RPMI8226 (cell line): ENCODE measurements at regions not wholly inside any gene's neighbourhood (a gene's known extent, or its start where the extent isn't known, plus 50 kb on each side); places are given as distances from the start of the nearest gene placed in this dataset.
A peak's percentile ranks its signal among the peaks of the same experiment; 100 is the strongest.

Source experiments
- DNase-seq: peaks from one replicate; pipeline ENCODE4 v3.0.0-alpha.2; 2015

- no peak for DNase-seq
Measured at GRCh38 chr15:92565351-92566125, 90.0 kb downstream of the FAM174B start.

GRCh38 chr15:92561754-92562153 lies 93.8 kb downstream of the FAM174B start:
- no peak for DNase-seq

DNA sequence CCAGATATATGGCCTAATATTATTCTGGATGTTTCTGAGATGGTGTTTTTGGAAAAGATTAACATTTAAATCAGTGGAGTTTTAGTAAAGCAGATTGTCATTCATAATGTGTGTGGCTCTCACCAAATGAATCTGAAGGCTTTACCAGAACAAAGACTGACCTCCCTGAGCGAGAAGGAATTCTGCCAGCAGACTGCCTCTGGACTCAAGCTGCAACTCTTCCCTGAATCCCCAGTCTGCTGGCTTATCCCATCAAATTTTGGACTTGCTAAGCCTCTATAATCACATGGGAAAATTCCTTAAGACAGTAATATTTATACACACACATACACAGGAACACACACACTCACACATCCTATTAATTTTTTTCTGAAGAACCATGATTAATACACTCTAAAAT lies 102.3 kb downstream of the FAM174B start:
- no peak for DNase-seq

DNA sequence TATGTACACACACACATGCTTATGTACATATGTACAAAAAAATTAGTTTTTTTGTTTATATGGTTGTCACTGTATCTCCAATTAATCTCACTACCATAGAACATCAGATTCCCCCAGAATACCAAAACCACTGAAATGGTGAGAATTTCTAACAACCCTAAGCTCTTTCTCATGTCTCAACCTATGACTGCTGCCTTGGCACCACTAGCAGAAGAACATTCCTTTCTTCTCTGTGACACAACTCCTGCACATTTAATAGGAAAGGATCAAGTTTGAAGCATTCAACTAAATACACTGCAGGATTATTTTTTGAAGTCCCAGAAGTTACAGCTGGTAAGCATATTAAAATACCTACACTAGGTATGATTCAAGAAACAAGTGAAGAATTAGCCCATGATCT lies 109.6 kb downstream of the FAM174B start:
- no peak for DNase-seq

- no peak for DNase-seq
Measured at GRCh38 chr15:92541291-92542200, 114.0 kb downstream of the FAM174B start.

- DNase-seq: no peak
Measured at GRCh38 chr15:92538115-92538514, 117.5 kb downstream of the FAM174B start.

GRCh38 chr15:92533298-92533697 lies 122.3 kb downstream of the FAM174B start:
- DNase-seq: no peak

- no peak for DNase-seq
Measured at GRCh38 chr15:92531406-92531805, 124.2 kb downstream of the FAM174B start.

GRCh38 chr15:92528736-92529135 lies 126.8 kb downstream of the FAM174B start:
- DNase-seq: no peak

DNA sequence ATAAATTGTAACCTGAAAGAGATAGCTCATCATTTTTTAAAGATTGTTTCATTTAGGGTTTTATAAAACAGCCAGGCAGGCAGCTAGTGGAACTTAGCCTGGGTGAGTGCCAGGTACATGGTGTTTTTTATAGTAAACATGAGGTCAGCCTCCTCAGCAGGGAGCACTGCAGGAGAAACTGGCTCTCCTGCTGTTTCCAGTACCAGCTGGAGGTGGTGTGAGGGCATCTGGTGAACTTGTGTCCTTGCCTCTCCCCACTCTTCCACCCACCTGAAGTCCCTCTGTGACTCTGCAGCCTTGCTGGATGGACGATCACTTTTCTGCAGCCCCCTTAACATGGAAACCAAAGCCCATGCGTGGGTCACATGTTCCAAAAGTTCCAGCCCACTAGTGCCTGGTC lies 128.4 kb downstream of the FAM174B start:
- DNase-seq: peak; percentile 40

GRCh38 chr15:92525758-92526245 lies 129.8 kb downstream of the FAM174B start:
- no peak for DNase-seq

DNA sequence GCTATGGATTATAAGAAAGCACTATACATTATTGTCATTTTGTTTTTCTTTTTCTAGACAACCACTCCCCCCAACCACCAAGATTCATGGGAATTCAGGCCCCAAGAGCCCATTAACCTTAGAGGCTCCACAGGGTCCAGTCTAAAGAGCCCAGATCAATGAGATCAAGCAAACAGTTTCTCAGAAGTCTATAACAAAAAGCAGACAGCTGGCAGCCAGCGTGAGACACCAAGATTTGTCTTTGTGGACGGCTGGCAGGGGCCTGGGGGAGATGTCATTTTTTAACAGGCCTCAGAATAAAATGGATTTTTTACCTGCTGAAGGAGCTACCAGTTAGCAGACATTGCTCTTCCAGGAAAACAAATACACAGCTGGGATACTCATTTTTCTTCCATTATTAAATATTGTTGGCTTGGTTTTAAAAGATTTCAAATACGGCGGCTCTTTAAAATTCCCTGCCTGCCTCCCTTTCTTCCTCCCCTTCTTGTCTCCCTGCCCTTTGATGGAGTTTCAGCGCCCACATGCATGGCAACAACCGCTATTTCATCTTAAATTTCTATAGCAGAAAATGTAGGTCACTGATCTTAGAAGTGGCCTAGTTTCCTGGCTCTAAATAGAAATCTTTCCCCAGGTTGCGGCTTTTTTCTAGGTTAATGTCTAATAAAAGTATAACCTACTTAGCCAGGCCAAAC lies 130.6 kb downstream of the FAM174B start:
- no peak for DNase-seq

DNA sequence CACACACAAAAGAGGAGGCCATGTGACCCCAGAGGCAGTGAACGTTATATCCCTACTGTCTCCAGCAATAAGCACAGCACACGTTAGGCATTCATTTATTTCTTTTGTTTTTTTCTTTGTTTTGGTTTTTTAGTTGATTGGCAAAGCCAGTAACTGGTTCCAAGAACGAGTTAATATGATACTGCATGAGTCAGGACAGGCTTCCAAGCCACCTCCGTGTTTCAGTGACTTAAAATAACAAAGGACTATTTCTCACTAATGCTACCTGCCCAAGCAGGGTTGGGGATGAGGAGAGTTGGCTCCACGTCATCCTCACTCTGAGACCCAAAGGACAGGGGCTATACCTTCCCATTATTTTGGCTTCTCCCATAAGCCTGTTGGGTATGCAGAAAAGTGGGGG lies 130.5 kb downstream of the ST8SIA2 start:
- no peak for DNase-seq

GRCh38 chr15:92523176-92523575 lies 129.5 kb downstream of the ST8SIA2 start:
- DNase-seq: no peak

GRCh38 chr15:92521624-92522008 lies 127.9 kb downstream of the ST8SIA2 start:
- DNase-seq: peak; percentile 76

GRCh38 chr15:92520914-92521623 lies 127.4 kb downstream of the ST8SIA2 start:
- DNase-seq: no peak

DNA sequence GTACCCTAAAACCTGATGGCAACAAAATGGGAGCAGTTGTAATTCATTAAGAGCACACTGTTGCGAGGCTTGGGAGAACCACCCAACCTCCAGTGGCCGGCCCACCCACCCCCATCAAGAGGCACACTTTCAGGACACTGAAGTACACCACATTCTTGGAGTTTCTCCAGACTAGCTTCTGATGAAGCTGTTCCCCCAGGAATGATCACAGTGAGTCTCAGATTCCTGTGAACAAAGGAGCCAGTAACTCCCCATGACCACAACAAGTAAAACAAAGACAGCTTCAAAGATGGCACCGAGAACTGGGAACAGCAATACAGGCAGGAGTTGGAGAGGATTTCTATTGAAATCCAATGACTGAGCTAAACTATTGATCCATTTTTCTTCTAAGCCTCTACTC lies 126.0 kb downstream of the ST8SIA2 start:
- DNase-seq: no peak
